ENCODE measurements at regions not wholly inside any gene's neighbourhood (a gene's known extent, or its start where the extent isn't known, plus 50 kb on each side); places are given as distances from the start of the nearest gene placed in this dataset.

DNA sequence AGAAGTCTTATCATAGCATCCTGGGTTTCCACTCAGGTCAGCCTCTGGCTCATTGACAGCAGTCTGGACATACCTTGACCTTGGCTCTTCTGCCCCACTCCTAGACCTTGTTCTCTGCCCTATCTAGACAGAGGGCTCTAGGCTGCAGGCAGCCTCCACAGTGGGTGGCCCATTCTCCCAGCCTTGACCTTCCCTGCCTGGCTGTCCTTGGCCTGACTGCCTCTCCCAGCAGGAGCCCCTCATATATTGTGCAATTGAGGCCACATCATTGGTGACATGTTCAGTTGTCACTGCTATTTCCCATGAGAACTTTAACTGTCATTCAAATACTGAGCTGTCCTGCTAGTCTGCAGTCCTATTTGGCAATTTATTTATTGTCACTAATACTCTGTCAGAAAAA is 503.4 kb downstream of the PLXNA4 start:
- H3K4me3 ChIP-seq (ENCODE audit: low read depth in 1 of 2, low read length in 2 of 2), result no peak overlapping the region
- no peaks in the 10 kb centered on the region for H3K4me1 ChIP-seq (ENCODE audit: insufficient read depth, low read length)
- DNase-seq (no peak), ATAC-seq (ENCODE audit: insufficient read depth, low read depth) (no peak)
- H3K36me3 ChIP-seq (ENCODE audit: insufficient read depth, low read length), result no peaks in the 10 kb centered on the region
- no peaks in the 10 kb centered on the region for H3K27me3 ChIP-seq (ENCODE audit: insufficient read depth, low read length, poor library complexity)
- H3K27ac ChIP-seq (ENCODE audit: low read length), result no peak overlapping the region
- no peak overlapping the region for H2AFZ ChIP-seq (ENCODE audit: low read depth, low read length)
- no peaks in the 10 kb centered on the region for H3K79me2 ChIP-seq (ENCODE audit: insufficient read depth, low read length)
- TF ChIP-seq EZH2 (IDR thresholded peaks at IDR 0.05; ENCODE audit: borderline replicate concordance, low read depth, low read length, severe bottlenecking), result no peak
- TF ChIP-seq, protein P1, sequence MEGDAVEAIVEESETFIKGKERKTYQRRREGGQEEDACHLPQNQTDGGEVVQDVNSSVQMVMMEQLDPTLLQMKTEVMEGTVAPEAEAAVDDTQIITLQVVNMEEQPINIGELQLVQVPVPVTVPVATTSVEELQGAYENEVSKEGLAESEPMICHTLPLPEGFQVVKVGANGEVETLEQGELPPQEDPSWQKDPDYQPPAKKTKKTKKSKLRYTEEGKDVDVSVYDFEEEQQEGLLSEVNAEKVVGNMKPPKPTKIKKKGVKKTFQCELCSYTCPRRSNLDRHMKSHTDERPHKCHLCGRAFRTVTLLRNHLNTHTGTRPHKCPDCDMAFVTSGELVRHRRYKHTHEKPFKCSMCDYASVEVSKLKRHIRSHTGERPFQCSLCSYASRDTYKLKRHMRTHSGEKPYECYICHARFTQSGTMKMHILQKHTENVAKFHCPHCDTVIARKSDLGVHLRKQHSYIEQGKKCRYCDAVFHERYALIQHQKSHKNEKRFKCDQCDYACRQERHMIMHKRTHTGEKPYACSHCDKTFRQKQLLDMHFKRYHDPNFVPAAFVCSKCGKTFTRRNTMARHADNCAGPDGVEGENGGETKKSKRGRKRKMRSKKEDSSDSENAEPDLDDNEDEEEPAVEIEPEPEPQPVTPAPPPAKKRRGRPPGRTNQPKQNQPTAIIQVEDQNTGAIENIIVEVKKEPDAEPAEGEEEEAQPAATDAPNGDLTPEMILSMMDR (IDR thresholded peaks at IDR 0.05; ENCODE audit: borderline replicate concordance, extremely low read depth, low read length, poor library complexity, severe bottlenecking), result no peak
- no peaks in the 10 kb centered on the region for H3K9me3 ChIP-seq (ENCODE audit: insufficient read depth, low read length, severe bottlenecking)
- no peak overlapping the region for H3K9ac ChIP-seq (ENCODE audit: low read depth, low read length)
- H3K4me2 ChIP-seq (ENCODE audit: insufficient read depth, low read length), result no peak overlapping the region
- H4K20me1 ChIP-seq (ENCODE audit: insufficient read depth, low read length), result no peaks in the 10 kb centered on the region

DNA sequence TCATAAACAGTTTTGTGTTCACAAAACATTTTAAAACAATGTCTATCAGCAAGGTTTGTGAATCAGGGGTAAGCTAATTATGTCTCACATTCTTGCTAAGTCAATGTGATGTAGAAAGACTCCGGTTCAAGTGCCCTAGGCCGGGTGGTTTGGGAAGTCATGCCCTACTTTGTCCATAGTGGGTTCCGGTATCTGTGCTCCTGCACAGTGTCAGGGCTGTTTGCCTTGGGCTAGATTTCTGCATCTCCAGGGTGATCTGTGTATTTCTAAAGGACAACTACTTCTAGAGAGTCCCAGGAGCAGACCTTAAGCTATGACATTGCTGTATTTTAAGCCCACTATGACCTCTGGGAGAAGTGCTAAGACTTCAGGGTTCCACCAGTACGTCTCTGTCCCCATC is 504.1 kb downstream of the PLXNA4 start:
- Histone ChIP-seq H3K36me3 (ENCODE audit: insufficient read depth, low read length) (no peaks in the 10 kb centered on the region), H2AFZ (ENCODE audit: low read depth, low read length) (no peak overlapping the region), H3K4me2 (ENCODE audit: insufficient read depth, low read length) (no peak overlapping the region), H3K4me3 (ENCODE audit: low read depth in 1 of 2, low read length in 2 of 2) (no peak overlapping the region), H3K79me2 (ENCODE audit: insufficient read depth, low read length) (no peaks in the 10 kb centered on the region), H3K4me1 (ENCODE audit: insufficient read depth, low read length) (no peaks in the 10 kb centered on the region), H3K27me3 (ENCODE audit: insufficient read depth, low read length, poor library complexity) (peaks cover 2% of the 10 kb centered on the region), H3K27ac (ENCODE audit: low read length) (no peak overlapping the region), H3K9me3 (ENCODE audit: insufficient read depth, low read length, severe bottlenecking) (no peaks in the 10 kb centered on the region), H4K20me1 (ENCODE audit: insufficient read depth, low read length) (no peaks in the 10 kb centered on the region), H3K9ac (ENCODE audit: low read depth, low read length) (no peak overlapping the region)
- DNase-seq, result no peak
- TF ChIP-seq, protein P1 (IDR thresholded peaks at IDR 0.05; ENCODE audit: borderline replicate concordance, extremely low read depth, low read length, poor library complexity, severe bottlenecking), result no peak
- no peak for TF ChIP-seq EZH2 (IDR thresholded peaks at IDR 0.05; ENCODE audit: borderline replicate concordance, low read depth, low read length, severe bottlenecking)
- no peak for ATAC-seq (ENCODE audit: insufficient read depth, low read depth)

DNA sequence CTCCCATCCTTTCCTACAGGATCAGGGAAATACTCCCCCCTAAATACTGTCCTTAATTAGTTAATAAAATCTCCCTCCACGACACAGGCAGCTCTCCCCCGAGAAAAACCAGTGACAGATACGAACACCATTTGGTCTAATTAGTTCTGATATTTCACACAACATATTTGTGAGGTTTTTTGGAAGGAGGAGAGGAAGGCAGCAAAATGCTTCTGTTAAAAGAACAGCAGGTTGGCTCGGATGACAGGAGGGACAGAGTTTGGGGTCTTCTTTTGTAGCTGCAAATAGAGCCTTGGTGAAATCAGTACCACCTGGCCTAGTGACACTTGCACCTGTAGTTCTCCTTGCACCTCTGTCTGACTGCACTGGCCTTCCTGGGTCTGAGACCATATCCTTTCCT is 507.0 kb downstream of the PLXNA4 start:
- H3K4me1 ChIP-seq (ENCODE audit: insufficient read depth, low read length), result no peaks in the 10 kb centered on the region
- H3K4me2 ChIP-seq (ENCODE audit: insufficient read depth, low read length), result no peak overlapping the region
- TF ChIP-seq, protein P1 (IDR thresholded peaks at IDR 0.05; ENCODE audit: borderline replicate concordance, extremely low read depth, low read length, poor library complexity, severe bottlenecking), result no peak
- TF ChIP-seq EZH2 (IDR thresholded peaks at IDR 0.05; ENCODE audit: borderline replicate concordance, low read depth, low read length, severe bottlenecking), result no peak
- H3K79me2 ChIP-seq (ENCODE audit: insufficient read depth, low read length), result no peaks in the 10 kb centered on the region
- no peak overlapping the region for H3K4me3 ChIP-seq (ENCODE audit: low read depth in 1 of 2, low read length in 2 of 2)
- no peak overlapping the region for H2AFZ ChIP-seq (ENCODE audit: low read depth, low read length)
- no peak overlapping the region for H3K27ac ChIP-seq (ENCODE audit: low read length)
- no peaks in the 10 kb centered on the region for H4K20me1 ChIP-seq (ENCODE audit: insufficient read depth, low read length)
- DNase-seq, result no peak
- no peaks in the 10 kb centered on the region for H3K36me3 ChIP-seq (ENCODE audit: insufficient read depth, low read length)
- ATAC-seq (ENCODE audit: insufficient read depth, low read depth), result no peak
- H3K27me3 ChIP-seq (ENCODE audit: insufficient read depth, low read length, poor library complexity), result peaks cover 6% of the 10 kb centered on the region
- H3K9ac ChIP-seq (ENCODE audit: low read depth, low read length), result no peak overlapping the region
- no peaks in the 10 kb centered on the region for H3K9me3 ChIP-seq (ENCODE audit: insufficient read depth, low read length, severe bottlenecking)

DNA sequence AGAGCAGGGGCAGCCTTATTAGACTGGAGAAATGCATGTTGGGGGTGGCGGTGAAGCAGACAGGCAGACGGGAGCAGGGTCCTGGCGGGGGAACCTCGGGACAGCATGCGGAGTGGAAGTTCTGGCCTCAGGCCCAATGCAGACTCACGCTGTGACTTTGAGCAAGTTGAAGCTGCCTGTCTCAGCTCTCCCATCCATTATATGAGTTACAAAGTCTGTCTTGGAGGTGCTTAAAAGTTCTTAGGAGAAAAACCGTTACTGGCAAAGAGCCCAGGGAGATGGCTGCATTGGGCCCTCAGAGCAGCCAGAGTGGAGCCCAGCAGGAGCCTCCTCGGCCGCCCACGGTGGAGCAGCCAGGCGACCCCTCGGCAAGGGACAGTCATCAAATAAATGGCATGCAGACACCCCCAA is 509.5 kb downstream of the PLXNA4 start:
- Histone ChIP-seq H3K4me1 (ENCODE audit: insufficient read depth, low read length) (no peaks in the 10 kb centered on the region), H3K27ac (ENCODE audit: low read length) (no peak overlapping the region), H4K20me1 (ENCODE audit: insufficient read depth, low read length) (no peaks in the 10 kb centered on the region), H3K36me3 (ENCODE audit: insufficient read depth, low read length) (no peaks in the 10 kb centered on the region), H3K79me2 (ENCODE audit: insufficient read depth, low read length) (no peaks in the 10 kb centered on the region), H3K4me3 (ENCODE audit: low read depth in 1 of 2, low read length in 2 of 2) (no peak overlapping the region), H3K9me3 (ENCODE audit: insufficient read depth, low read length, severe bottlenecking) (no peaks in the 10 kb centered on the region), H3K9ac (ENCODE audit: low read depth, low read length) (no peak overlapping the region), H2AFZ (ENCODE audit: low read depth, low read length) (no peak overlapping the region), H3K4me2 (ENCODE audit: insufficient read depth, low read length) (no peak overlapping the region), H3K27me3 (ENCODE audit: insufficient read depth, low read length, poor library complexity) (peaks cover 6% of the 10 kb centered on the region)
- no peak for TF ChIP-seq EZH2 (IDR thresholded peaks at IDR 0.05; ENCODE audit: borderline replicate concordance, low read depth, low read length, severe bottlenecking)
- TF ChIP-seq, protein P1 (IDR thresholded peaks at IDR 0.05; ENCODE audit: borderline replicate concordance, extremely low read depth, low read length, poor library complexity, severe bottlenecking), result no peak
- ATAC-seq (ENCODE audit: insufficient read depth, low read depth) (no peak), DNase-seq (no peak)
